AG04450 (cell line): ENCODE measurements at regions not wholly inside any gene's neighbourhood (a gene's known extent, or its start where the extent isn't known, plus 50 kb on each side); places are given as distances from the start of the nearest gene placed in this dataset.

Experiments used
- CTCF ChIA-PET: fragments of 300-600, 350-600 bp; formaldehyde crosslinking; extraction: SDS; loops from one replicate; lab custom pipeline; 2022; ENCODE audit warnings: antibody characterized with exemption, inconsistent platforms; lab: Charles Lee
- POLR2A ChIA-PET: fragments of 350-600 bp; formaldehyde crosslinking; extraction: SDS; loops from one replicate; lab custom pipeline; 2021; ENCODE audit warnings: antibody characterized with exemption, inconsistent platforms; lab: Yijun Ruan, JAX
- DNase-seq: peaks from one replicate; pipeline ENCODE4 v3.0.0-alpha.2; 2011; ENCODE audit warnings: low read depth, low spot score
- H3K27ac ChIP-seq: one replicate; pipeline ENCODE4 v1.5.1; 2012; ENCODE audit warnings: low read depth, low read length, control low read depth
- H3K27me3 ChIP-seq: one replicate; pipeline ENCODE4 v1.6.0; 2012; ENCODE audit warnings: low read length; ENCODE audit not compliant: control insufficient read depth, insufficient read depth
- H3K4me3 ChIP-seq: 2 replicates; pipeline ENCODE4 v1.5.1; 2011; ENCODE audit warnings: mild to moderate bottlenecking, low read depth, low read length, control low read depth
- H3K9me3 ChIP-seq: 2 replicates; pipeline ENCODE4 v1.5.1; 2012; ENCODE audit warnings: low read length; ENCODE audit not compliant: control insufficient read depth, insufficient read depth
- TF ChIP-seq, protein P1 (sequence below): IDR thresholded peaks from 2 replicates; pipeline ENCODE4 v1.5.1; 2011; ENCODE audit warnings: low read depth, low read length, control low read depth, inconsistent platforms

DNA sequence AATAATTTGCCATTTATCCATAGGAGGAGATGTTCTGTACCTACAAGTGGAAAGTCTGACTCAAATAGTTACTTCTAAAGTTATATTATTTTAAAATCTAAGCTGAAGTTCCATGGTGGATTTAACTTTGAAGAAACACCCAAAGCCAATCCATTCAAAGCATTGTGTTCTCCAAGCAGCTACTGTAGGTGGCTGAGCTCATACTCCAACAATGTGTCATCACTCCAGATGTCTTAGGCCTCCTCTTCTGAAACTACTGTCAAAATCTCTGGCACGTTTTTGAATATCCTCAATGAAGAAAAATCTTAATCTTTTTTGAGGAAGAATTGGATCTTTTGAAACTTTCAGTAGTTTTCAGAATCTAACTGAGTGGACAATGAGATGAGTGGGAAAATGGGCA lies 169.1 kb downstream of the PTEN start:
- no peaks in the 10 kb centered on the region for H3K27me3 ChIP-seq
- ChIA-PET POLR2A (no interaction called here), CTCF (interaction anchor here (1.2 kb wide), 1 partner anchor 358 kb away, joined by 3 read pairs; no protein-coding TSS in a partner anchor)
- no peak overlapping the region for H3K27ac ChIP-seq
- TF ChIP-seq, protein P1, sequence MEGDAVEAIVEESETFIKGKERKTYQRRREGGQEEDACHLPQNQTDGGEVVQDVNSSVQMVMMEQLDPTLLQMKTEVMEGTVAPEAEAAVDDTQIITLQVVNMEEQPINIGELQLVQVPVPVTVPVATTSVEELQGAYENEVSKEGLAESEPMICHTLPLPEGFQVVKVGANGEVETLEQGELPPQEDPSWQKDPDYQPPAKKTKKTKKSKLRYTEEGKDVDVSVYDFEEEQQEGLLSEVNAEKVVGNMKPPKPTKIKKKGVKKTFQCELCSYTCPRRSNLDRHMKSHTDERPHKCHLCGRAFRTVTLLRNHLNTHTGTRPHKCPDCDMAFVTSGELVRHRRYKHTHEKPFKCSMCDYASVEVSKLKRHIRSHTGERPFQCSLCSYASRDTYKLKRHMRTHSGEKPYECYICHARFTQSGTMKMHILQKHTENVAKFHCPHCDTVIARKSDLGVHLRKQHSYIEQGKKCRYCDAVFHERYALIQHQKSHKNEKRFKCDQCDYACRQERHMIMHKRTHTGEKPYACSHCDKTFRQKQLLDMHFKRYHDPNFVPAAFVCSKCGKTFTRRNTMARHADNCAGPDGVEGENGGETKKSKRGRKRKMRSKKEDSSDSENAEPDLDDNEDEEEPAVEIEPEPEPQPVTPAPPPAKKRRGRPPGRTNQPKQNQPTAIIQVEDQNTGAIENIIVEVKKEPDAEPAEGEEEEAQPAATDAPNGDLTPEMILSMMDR: no peak
- H3K4me3 ChIP-seq: no peak overlapping the region
- DNase-seq: no peak
- no peaks in the 10 kb centered on the region for H3K9me3 ChIP-seq

DNA sequence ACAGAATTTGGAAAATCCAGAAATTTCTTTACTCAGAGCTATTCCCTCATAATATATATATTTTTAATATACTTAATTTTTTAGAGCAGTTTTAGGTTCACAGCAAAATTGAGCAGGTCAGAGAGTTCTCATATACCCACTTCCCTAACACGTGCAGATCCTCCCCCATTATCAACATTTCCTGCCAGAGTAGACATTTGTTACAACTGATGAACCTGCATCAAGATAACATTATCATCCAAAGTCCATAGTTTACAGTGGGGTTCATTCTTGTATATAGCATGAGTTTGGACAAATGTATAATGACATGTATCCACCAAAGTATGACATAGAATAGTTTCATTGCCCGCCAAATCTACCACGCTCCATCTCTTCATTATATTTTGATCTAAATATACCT lies 170.0 kb downstream of the PTEN start:
- H3K27ac ChIP-seq: no peak overlapping the region
- DNase-seq: no peak
- no peaks in the 10 kb centered on the region for H3K27me3 ChIP-seq
- H3K4me3 ChIP-seq: no peak overlapping the region
- H3K9me3 ChIP-seq: no peaks in the 10 kb centered on the region
- ChIA-PET CTCF (interaction anchor here (1.2 kb wide), 1 partner anchor 357 kb away, joined by 3 read pairs; no protein-coding TSS in a partner anchor), POLR2A (no interaction called here)
- TF ChIP-seq, protein P1: no peak

DNA sequence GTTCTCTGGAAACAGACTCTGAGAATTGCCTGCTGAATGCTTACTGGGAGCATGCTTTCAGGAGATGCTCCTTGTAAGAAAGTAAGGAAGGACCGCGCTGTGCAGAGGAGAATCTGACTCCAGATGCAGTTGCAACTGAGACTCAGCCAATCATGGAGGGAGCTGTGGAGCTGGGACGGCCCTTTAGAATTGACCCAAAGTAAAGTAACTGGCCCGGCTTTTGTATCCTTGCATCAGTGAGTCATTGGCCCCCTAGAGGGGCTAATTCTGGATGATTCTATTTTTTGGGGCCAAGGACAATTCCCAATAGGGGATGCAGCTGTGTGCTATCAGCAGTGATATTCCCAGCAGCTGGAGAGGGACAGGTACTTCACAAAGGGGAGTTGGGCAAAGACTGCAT lies 170.4 kb downstream of the PTEN start:
- no peak for DNase-seq
- no peaks in the 10 kb centered on the region for H3K9me3 ChIP-seq
- POLR2A ChIA-PET: no interaction called here
- no peaks in the 10 kb centered on the region for H3K27me3 ChIP-seq
- no peak overlapping the region for H3K4me3 ChIP-seq
- CTCF ChIA-PET: no interaction called here
- no peak overlapping the region for H3K27ac ChIP-seq
- TF ChIP-seq, protein P1: no peak

DNA sequence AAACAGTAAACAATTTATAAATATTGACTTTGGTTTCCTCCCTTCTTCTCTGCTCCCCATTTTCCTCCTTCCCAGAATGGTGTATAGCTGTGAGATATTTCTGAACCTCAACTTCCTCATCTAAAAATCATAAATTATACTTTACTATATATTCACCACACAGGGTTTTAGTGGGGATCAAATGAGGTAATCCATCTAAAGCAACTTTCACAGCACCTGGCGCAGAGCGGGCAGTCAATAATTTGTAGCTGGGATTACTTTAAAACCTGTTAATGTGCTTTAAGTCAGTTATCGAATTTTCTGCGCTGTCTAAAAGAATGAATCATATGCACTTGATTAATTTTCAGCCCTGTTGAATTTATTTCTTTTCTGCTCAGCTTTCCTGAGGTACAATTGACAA lies 172.7 kb downstream of the PTEN start:
- Histone ChIP-seq H3K27ac (no peak overlapping the region), H3K9me3 (no peaks in the 10 kb centered on the region), H3K4me3 (no peak overlapping the region), H3K27me3 (no peaks in the 10 kb centered on the region)
- POLR2A ChIA-PET: no interaction called here
- CTCF ChIA-PET: no interaction called here
- no peak for DNase-seq
- TF ChIP-seq, protein P1: no peak

DNA sequence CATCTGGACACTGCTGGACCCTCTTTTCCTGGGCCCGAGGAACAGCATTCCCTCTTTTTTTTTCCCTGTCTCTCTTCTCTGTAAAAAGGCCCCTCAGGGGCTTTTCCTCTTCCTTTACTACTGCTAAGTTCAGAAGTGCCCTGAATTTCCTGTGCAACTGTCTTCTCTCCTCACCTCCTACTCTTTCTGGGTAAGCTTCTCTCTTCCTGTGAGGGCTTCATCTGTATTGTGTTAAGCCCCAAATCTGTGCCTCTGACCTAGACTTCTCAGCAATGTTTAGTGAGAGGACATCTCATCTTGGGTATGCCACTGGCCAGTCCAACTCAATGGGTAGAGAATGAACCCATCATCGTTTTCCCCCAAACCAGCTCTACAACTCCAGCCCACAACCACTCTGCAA lies 174.2 kb downstream of the PTEN start:
- Histone ChIP-seq H3K4me3 (no peak overlapping the region), H3K27ac (no peak overlapping the region), H3K9me3 (peaks cover 2% of the 10 kb centered on the region; the same call in 1 of the 2 replicates), H3K27me3 (no peaks in the 10 kb centered on the region)
- POLR2A ChIA-PET: no interaction called here
- DNase-seq: no peak
- CTCF ChIA-PET: no interaction called here
- TF ChIP-seq, protein P1: no peak
